ENCODE measurements at regions not wholly inside any gene's neighbourhood (a gene's known extent, or its start where the extent isn't known, plus 50 kb on each side); places are given as distances from the start of the nearest gene placed in this dataset.

DNA sequence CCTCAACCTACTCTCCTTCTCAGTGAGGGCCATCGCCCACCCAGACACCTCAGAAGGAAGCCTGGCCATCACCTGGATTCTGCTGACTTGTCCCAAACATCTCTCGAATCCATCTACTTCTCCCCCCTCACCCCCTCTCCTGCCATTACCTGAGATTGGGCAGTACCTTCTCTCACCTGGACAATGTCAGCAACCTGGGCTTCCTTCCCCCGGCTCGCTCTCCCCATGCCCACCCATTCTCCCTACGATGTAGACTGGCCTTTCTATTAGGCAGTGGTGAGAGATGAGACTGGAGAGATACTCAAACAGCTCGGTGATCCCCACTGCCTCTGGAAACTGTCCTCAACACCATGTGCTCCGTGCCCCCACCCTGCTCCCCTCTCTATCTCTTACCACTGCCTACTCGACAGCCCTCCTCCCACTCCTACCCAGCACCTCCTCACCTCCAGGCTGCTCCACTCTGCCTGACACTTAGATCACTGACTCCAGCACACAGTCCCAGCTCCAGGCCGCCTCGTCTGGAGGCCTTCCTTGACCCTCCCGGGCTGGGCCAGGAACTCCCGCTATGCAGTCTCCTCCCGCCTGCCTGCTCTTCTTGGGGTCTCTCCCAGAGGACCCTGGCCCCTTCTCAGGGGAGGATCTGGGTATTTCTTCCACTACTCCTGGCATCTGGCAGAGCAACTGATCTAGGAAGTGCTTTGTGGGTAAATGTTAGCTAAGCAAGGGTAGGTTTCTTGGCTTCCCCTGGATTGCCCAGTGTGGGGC is 235.8 kb upstream of the NLRP1 start:
- no peak for FAIRE-seq
- no peak for DNase-seq (ENCODE audit: low spot score)

DNA sequence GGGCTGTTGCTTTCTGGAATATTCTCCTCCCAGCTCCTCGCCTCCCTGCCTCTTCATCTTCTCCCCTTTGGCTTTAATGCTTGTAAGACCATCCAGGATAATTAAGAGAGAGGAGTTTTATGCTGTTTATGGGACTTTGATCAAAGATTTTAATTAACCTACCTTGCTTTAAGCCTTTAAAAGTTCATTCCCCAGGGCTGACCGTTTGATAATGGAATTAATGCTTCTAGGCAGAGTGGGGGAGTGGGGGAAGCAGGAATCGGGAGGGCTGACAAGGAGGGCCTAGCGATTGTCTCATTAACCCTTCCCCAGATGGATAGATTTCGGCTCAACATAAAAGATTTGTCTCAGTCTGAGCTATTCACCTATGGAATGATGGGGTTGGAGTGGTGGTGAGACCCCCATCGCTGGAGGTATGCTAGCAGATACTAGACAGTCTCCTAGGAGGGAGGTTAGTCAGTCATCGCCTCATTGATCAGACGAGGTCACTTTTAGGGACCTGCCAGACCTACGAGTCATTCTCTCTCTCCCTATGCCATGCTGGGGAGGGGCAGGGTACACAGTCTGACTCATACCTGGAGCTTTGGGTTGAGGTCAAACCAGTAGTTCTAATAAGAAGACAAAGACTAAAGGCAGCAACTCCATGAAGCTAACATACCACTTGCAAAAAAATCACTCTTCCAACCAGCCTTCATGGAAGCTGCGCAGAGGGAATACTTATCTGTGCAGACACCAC is 236.6 kb upstream of the NLRP1 start:
- no peak for FAIRE-seq
- peak; percentile 50 for DNase-seq (ENCODE audit: low spot score)

- no peak for FAIRE-seq
- no peak for DNase-seq (ENCODE audit: low spot score)
These were observed 237.5 kb upstream of the NLRP1 start for GRCh38 chr17:5821803-5822202.

DNA sequence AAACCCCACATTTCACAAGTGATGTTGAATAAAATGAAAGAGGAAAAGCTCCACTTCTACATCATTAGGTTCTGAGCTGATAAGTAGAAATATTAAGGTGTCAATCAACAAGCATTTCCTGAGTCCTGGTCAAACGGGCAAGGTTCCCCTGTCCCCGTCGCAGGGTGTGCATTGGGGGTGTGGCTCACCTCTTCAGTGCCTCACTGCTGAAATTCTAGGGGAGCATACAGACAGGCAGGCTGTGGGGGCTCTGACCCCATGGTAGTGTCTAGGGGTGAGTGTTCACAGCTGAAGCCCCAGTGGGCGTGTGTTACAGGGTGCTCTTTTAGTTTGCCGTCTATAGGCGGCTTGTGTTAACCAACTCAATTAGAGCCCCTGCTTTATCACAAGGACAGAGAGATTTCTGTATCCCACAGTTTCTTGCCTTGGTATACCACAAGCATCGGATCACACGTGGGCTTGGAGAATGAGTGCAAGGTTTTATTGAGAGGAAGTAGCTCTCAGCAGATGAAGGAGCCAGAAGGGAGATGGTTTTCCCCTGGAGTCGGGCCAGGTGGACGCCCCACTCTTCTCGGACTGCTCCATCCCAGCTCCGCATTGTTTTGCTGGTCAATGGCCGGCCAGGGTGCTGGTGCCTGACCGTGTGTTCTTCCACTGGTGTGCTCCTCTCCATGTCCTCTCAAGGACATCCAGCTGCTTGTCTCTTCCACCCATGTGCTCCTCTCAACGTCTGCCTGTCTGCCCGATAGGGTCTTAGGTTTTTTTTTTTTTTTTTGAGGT is 238.2 kb upstream of the NLRP1 start:
- no peak for FAIRE-seq
- DNase-seq (ENCODE audit: low spot score): no peak

DNA sequence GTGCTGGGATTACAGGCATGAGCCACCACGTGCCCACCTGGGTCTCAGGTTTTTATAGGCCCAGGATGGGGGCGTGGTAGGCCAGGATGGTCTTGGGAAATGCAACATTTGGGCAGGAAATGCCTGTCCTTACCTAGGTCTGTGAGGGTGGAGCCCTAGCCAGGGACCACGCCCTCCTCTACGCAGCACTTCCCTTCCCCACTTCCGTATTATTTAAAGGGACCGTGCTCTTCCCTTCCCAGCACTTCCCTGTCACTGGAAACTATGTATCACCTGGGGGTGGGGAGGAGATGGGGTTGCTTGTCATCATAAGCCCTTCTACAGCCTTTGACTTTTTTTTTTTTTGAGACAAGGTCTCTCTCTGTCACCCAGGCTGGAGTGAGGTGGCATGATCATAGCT is 238.9 kb upstream of the NLRP1 start:
- no peak for FAIRE-seq
- no peak for DNase-seq (ENCODE audit: low spot score)

- no peak for DNase-seq (ENCODE audit: low spot score)
- FAIRE-seq: no peak
These were observed 241.5 kb upstream of the NLRP1 start for GRCh38 chr17:5825717-5826330.

GRCh38 chr17:5826384-5826783 is 242.1 kb upstream of the NLRP1 start:
- no peak for DNase-seq (ENCODE audit: low spot score)
- FAIRE-seq: no peak

- FAIRE-seq (no peak), DNase-seq (ENCODE audit: low spot score) (no peak)
These were observed 239.3 kb upstream of the WSCD1 start for GRCh38 chr17:5830921-5831320.

GRCh38 chr17:5832886-5833285 is 237.3 kb upstream of the WSCD1 start:
- FAIRE-seq (no peak), DNase-seq (ENCODE audit: low spot score) (peak; percentile 35)

- DNase-seq (ENCODE audit: low spot score): peak; percentile 61
- FAIRE-seq: no peak
These were observed 233.1 kb upstream of the WSCD1 start for GRCh38 chr17:5837055-5837491.

GRCh38 chr17:5838661-5839300 is 231.4 kb upstream of the WSCD1 start:
- DNase-seq (ENCODE audit: low spot score): no peak
- FAIRE-seq: no peak

DNA sequence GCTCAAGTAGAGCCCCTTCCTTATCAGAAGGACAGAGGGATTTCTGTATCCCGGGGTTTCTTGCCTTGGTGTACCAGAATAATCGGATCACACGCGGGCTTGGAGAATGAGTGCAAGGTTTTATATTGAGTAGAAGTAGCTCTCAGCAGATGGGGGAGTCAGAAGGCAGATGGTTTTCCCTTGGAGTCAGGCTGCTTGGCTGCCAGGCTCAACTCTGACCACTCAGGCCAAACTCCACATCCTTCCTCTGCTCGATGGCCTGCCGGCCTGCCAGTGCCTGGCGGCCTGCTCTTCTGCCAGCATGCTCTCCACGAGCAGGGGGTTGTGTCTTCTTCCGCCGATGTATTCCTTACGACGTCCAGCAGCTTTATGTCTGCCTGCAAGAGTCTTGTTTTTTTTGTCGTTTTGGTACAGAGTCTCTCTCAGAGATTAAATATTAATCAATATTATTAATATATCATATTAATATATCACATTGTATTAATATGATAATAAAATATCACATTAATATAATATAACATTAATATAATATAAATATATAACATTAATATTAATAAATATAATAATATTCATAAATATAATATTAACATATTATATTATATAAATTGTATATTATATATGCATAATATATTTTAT is 229.2 kb upstream of the WSCD1 start:
- DNase-seq (ENCODE audit: low spot score) (no peak), FAIRE-seq (no peak)

GRCh38 chr17:5841862-5842261 is 228.3 kb upstream of the WSCD1 start:
- DNase-seq (ENCODE audit: low spot score): no peak
- no peak for FAIRE-seq

DNA sequence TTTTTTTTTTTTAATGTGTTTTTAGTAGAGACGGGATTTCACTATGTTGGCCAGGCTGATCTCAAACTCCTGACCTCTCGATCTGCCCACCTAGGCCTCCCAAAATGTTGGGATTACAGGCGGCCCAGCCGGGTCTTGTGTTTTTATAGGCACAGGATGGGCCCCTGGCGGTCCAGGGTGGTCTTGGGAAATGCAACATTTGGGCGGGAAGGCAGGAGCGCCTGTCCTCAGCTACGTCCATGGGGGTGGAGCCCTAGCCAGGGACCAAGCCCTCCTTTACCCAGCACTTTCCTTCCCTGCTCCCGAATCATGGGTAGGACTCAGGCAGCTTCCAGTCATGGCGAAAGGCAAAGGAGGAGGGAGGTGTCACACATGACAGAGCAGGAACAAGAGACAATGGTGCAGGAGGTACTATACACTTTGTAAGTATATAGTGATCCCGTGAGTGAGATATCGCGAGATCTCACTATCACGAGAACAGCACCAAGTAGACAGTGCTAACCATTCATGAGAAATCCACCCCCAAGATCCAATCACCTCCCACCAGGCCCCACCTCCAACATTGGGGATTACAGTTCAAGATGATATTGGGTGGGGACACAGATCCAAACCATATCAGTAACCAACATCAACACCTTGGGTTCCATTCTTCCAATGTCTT is 226.7 kb upstream of the WSCD1 start:
- no peak for FAIRE-seq

DNA sequence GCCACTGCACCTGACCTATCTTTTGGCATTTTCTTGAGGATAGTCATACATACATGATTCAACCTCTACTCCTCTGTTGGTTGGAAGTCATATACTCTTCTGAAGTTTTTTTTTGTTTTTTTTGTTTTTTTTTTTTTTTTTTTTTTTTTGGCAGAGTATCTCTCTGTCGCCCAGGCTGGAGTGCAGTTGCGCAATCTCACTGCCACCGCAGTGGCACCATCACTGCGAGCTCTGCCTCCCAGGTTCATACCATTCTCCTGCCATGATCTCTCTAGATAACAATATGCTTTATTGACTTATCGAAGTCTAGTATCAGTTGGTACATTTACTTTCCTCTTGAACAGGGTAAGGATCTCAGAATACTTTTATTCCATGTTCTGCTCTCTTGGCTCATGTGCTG is 224.2 kb upstream of the WSCD1 start:
- DNase-seq (ENCODE audit: low spot score) (no peak), FAIRE-seq (no peak)

More for the DNA sequence above, 226.7 kb upstream of the WSCD1 start:
- no peak for DNase-seq (ENCODE audit: low spot score)

- no peak for DNase-seq (ENCODE audit: low spot score)
- no peak for FAIRE-seq
These were observed 215.2 kb upstream of the WSCD1 start for GRCh38 chr17:5854871-5855554.

- FAIRE-seq (no peak), DNase-seq (ENCODE audit: low spot score) (no peak)
These were observed 208.9 kb upstream of the WSCD1 start for GRCh38 chr17:5861246-5861645.

GRCh38 chr17:5861854-5862253 is 208.3 kb upstream of the WSCD1 start:
- no peak for DNase-seq (ENCODE audit: low spot score)
- FAIRE-seq: no peak

- DNase-seq (ENCODE audit: low spot score): no peak
- no peak for FAIRE-seq
These were observed 207.8 kb upstream of the WSCD1 start for GRCh38 chr17:5862395-5862794.

Measured in urothelium cell line (cell line).